ENCODE measurements at regions not wholly inside any gene's neighbourhood (a gene's known extent, or its start where the extent isn't known, plus 50 kb on each side); places are given as distances from the start of the nearest gene placed in this dataset.

GRCh38 chr5:164057121-164057520 lies 551.7 kb downstream of the MAT2B start:
- DNase-seq (ENCODE audit: low read depth), result no peak
- H3K4me3 ChIP-seq (ENCODE audit: low read depth, low read length), result no peak overlapping the region
- TF ChIP-seq CTCF (IDR thresholded peaks at IDR 0.05; ENCODE audit: low read depth, low read length, missing control alignments), result no peak
- in situ Hi-C loops (cut with HindIII; ENCODE audit: low sequenced_read_pairs), result no loop called here

- no peak overlapping the region for H3K4me3 ChIP-seq (ENCODE audit: low read depth, low read length)
- in situ Hi-C loops (cut with HindIII; ENCODE audit: low sequenced_read_pairs), result no loop called here
- no peak for DNase-seq (ENCODE audit: low read depth)
- no peak for TF ChIP-seq CTCF (IDR thresholded peaks at IDR 0.05; ENCODE audit: low read depth, low read length, missing control alignments)
These were observed 553.2 kb downstream of the MAT2B start for GRCh38 chr5:164058621-164059020.

GRCh38 chr5:164059471-164059870 lies 554.1 kb downstream of the MAT2B start:
- DNase-seq (ENCODE audit: low read depth), result no peak
- in situ Hi-C loops (cut with HindIII; ENCODE audit: low sequenced_read_pairs), result no loop called here
- TF ChIP-seq CTCF (IDR thresholded peaks at IDR 0.05; ENCODE audit: low read depth, low read length, missing control alignments), result no peak
- no peak overlapping the region for H3K4me3 ChIP-seq (ENCODE audit: low read depth, low read length)

- in situ Hi-C loops (cut with HindIII; ENCODE audit: low sequenced_read_pairs), result no loop called here
- TF ChIP-seq CTCF (IDR thresholded peaks at IDR 0.05; ENCODE audit: low read depth, low read length, missing control alignments), result no peak
- no peak overlapping the region for H3K4me3 ChIP-seq (ENCODE audit: low read depth, low read length)
These were observed 555.5 kb downstream of the MAT2B start for GRCh38 chr5:164060786-164061355.

GRCh38 chr5:164062304-164062703 lies 556.9 kb downstream of the MAT2B start:
- no peak for DNase-seq (ENCODE audit: low read depth)
- no peak for TF ChIP-seq CTCF (IDR thresholded peaks at IDR 0.05; ENCODE audit: low read depth, low read length, missing control alignments)
- in situ Hi-C loops (cut with HindIII; ENCODE audit: low sequenced_read_pairs), result no loop called here
- H3K4me3 ChIP-seq (ENCODE audit: low read depth, low read length), result no peak overlapping the region

More at GRCh38 chr5:164060786-164061355, 555.5 kb downstream of the MAT2B start:
- DNase-seq (ENCODE audit: low read depth), result no peak

GRCh38 chr5:164065266-164065665 lies 559.8 kb downstream of the MAT2B start:
- H3K4me3 ChIP-seq (ENCODE audit: low read depth, low read length), result no peak overlapping the region
- no peak for DNase-seq (ENCODE audit: low read depth)
- no peak for TF ChIP-seq CTCF (IDR thresholded peaks at IDR 0.05; ENCODE audit: low read depth, low read length, missing control alignments)
- in situ Hi-C loops (cut with HindIII; ENCODE audit: low sequenced_read_pairs), result no loop called here

Data from astrocyte of the cerebellum (primary cell).